ENCODE measurements at regions not wholly inside any gene's neighbourhood (a gene's known extent, or its start where the extent isn't known, plus 50 kb on each side); places are given as distances from the start of the nearest gene placed in this dataset.

- no peak overlapping the region for H3K4me3 ChIP-seq (ENCODE audit: low read length in 3 of 3)
- no peaks in the 10 kb centered on the region for H3K36me3 ChIP-seq (ENCODE audit: control insufficient read depth in 3 of 3, insufficient read depth in 3 of 3, low read length in 3 of 3)
- no peaks in the 10 kb centered on the region for H3K9me3 ChIP-seq (ENCODE audit: control insufficient read depth in 3 of 3, low read length in 3 of 3)
- H3K9ac ChIP-seq (ENCODE audit: low read depth in 1 of 3, low read length in 3 of 3) = no peak overlapping the region
- H3K27ac ChIP-seq (ENCODE audit: low read depth, low read length) = no peak overlapping the region
- no peaks in the 10 kb centered on the region for H3K27me3 ChIP-seq (ENCODE audit: control insufficient read depth in 3 of 3, insufficient read depth in 3 of 3, low read length in 3 of 3)
- no peaks in the 10 kb centered on the region for H3K4me1 ChIP-seq (ENCODE audit: control insufficient read depth in 3 of 3, insufficient read depth in 3 of 3, low read length in 3 of 3)
These were observed 636.3 kb upstream of the ZEB2 start for GRCh38 chr2:145156199-145156598.

- H3K9me3 ChIP-seq (ENCODE audit: control insufficient read depth in 3 of 3, low read length in 3 of 3) = no peaks in the 10 kb centered on the region
- H3K4me1 ChIP-seq (ENCODE audit: control insufficient read depth in 3 of 3, insufficient read depth in 3 of 3, low read length in 3 of 3) = no peaks in the 10 kb centered on the region
- no peak overlapping the region for H3K9ac ChIP-seq (ENCODE audit: low read depth in 1 of 3, low read length in 3 of 3)
- no peaks in the 10 kb centered on the region for H3K27me3 ChIP-seq (ENCODE audit: control insufficient read depth in 3 of 3, insufficient read depth in 3 of 3, low read length in 3 of 3)
- no peak overlapping the region for H3K27ac ChIP-seq (ENCODE audit: low read depth, low read length)
- H3K36me3 ChIP-seq (ENCODE audit: control insufficient read depth in 3 of 3, insufficient read depth in 3 of 3, low read length in 3 of 3) = no peaks in the 10 kb centered on the region
- H3K4me3 ChIP-seq (ENCODE audit: low read length in 3 of 3) = no peak overlapping the region
These were observed 635.3 kb upstream of the ZEB2 start for GRCh38 chr2:145155196-145155595.

DNA sequence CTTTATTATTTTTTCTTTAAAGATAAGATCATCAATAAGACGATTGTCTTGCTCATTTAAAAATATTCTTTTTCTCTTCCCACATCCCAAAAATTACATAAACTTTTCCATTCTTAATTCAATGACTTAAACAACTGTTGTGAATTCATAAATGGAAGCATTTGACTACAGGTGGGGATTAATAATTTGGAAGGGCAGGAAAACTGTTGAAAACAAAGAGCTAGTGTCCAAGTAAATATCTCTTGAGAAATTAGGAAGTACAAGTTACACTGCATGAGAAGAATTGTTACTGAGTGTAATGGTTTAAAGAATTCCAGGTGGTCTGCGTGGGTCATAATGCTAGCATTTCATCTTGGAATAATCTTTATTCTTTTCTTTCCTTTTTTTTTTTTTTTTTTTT is 634.8 kb upstream of the ZEB2 start:
- no peak overlapping the region for H3K27ac ChIP-seq (ENCODE audit: low read depth, low read length)
- H3K9ac ChIP-seq (ENCODE audit: low read depth in 1 of 3, low read length in 3 of 3) = no peak overlapping the region
- H3K27me3 ChIP-seq (ENCODE audit: control insufficient read depth in 3 of 3, insufficient read depth in 3 of 3, low read length in 3 of 3) = no peaks in the 10 kb centered on the region
- H3K9me3 ChIP-seq (ENCODE audit: control insufficient read depth in 3 of 3, low read length in 3 of 3) = no peaks in the 10 kb centered on the region
- H3K36me3 ChIP-seq (ENCODE audit: control insufficient read depth in 3 of 3, insufficient read depth in 3 of 3, low read length in 3 of 3) = no peaks in the 10 kb centered on the region
- no peak overlapping the region for H3K4me3 ChIP-seq (ENCODE audit: low read length in 3 of 3)
- no peaks in the 10 kb centered on the region for H3K4me1 ChIP-seq (ENCODE audit: control insufficient read depth in 3 of 3, insufficient read depth in 3 of 3, low read length in 3 of 3)

- Histone ChIP-seq H3K9ac (ENCODE audit: low read depth in 1 of 3, low read length in 3 of 3) (no peak overlapping the region), H3K4me1 (ENCODE audit: control insufficient read depth in 3 of 3, insufficient read depth in 3 of 3, low read length in 3 of 3) (no peaks in the 10 kb centered on the region)
These were observed 626.8 kb upstream of the ZEB2 start for GRCh38 chr2:145146691-145147090.

DNA sequence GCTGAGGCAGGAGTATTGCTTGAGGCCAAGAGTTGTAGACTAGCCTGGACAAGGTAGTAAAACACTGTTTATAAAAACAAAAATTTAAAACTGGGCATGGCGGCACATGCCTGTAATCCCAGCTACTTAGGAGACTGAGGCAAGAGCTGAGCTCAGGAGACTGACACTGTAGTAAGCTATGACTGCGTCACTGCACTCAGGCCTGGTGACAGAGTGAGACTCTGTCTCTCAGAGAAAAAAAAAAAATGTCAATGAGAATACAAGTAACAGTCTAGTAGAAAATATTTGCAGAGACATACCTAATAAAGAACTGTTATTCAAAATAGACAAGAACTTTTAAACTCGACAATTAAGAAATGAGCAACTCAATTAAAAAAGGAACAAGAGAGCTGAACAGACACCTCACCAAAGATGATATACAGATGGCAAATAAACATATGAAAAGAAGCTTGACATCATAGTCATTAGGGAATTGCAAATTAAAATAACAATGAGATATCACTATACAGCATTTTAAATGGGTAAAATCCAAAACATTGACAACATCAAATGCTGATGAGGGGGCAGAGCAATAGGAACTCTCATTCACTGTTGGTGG is 624.3 kb upstream of the ZEB2 start:
- Histone ChIP-seq H3K9ac (ENCODE audit: low read depth in 1 of 3, low read length in 3 of 3) (no peak overlapping the region), H3K36me3 (ENCODE audit: control insufficient read depth in 3 of 3, insufficient read depth in 3 of 3, low read length in 3 of 3) (no peaks in the 10 kb centered on the region), H3K27ac (ENCODE audit: low read depth, low read length) (no peak overlapping the region), H3K4me1 (ENCODE audit: control insufficient read depth in 3 of 3, insufficient read depth in 3 of 3, low read length in 3 of 3) (no peaks in the 10 kb centered on the region), H3K27me3 (ENCODE audit: control insufficient read depth in 3 of 3, insufficient read depth in 3 of 3, low read length in 3 of 3) (no peaks in the 10 kb centered on the region), H3K9me3 (ENCODE audit: control insufficient read depth in 3 of 3, low read length in 3 of 3) (peaks cover 0 to 3% (median 0%) of the 10 kb centered on the region in 3 donors), H3K4me3 (ENCODE audit: low read length in 3 of 3) (no peak overlapping the region)

More at GRCh38 chr2:145146691-145147090, 626.8 kb upstream of the ZEB2 start:
- H3K27me3 ChIP-seq (ENCODE audit: control insufficient read depth in 3 of 3, insufficient read depth in 3 of 3, low read length in 3 of 3) = no peaks in the 10 kb centered on the region
- no peak overlapping the region for H3K4me3 ChIP-seq (ENCODE audit: low read length in 3 of 3)
- H3K9me3 ChIP-seq (ENCODE audit: control insufficient read depth in 3 of 3, low read length in 3 of 3) = peaks cover 0 to 3% (median 0%) of the 10 kb centered on the region in 3 donors
- no peak overlapping the region for H3K27ac ChIP-seq (ENCODE audit: low read depth, low read length)
- H3K36me3 ChIP-seq (ENCODE audit: control insufficient read depth in 3 of 3, insufficient read depth in 3 of 3, low read length in 3 of 3) = no peaks in the 10 kb centered on the region

DNA sequence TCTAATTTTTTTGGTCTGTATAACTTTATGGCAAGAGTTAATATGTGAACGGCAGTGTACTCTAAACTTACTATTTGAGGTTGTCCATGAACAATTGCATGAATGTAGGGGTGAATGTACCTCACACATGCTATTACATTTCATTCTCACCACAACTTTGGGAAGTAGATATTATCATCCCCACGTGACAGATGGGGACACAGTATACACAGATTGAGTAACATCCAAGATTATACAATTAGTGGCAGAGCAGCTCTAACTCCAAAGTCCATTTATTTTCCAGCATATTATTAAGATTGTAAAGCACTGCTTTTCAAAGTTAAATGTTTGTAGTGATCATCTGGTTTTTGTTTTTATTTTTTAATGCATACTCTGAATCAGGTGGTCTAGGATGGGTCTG is 622.1 kb upstream of the ZEB2 start:
- H3K9ac ChIP-seq (ENCODE audit: low read depth in 1 of 3, low read length in 3 of 3) = no peak overlapping the region
- H3K4me1 ChIP-seq (ENCODE audit: control insufficient read depth in 3 of 3, insufficient read depth in 3 of 3, low read length in 3 of 3) = no peaks in the 10 kb centered on the region

GRCh38 chr2:145140658-145141057 is 620.7 kb upstream of the ZEB2 start:
- Histone ChIP-seq H3K4me1 (ENCODE audit: control insufficient read depth in 3 of 3, insufficient read depth in 3 of 3, low read length in 3 of 3) (no peaks in the 10 kb centered on the region), H3K9me3 (ENCODE audit: control insufficient read depth in 3 of 3, low read length in 3 of 3) (no peaks in the 10 kb centered on the region), H3K9ac (ENCODE audit: low read depth in 1 of 3, low read length in 3 of 3) (no peak overlapping the region), H3K27me3 (ENCODE audit: control insufficient read depth in 3 of 3, insufficient read depth in 3 of 3, low read length in 3 of 3) (no peaks in the 10 kb centered on the region), H3K27ac (ENCODE audit: low read depth, low read length) (no peak overlapping the region), H3K36me3 (ENCODE audit: control insufficient read depth in 3 of 3, insufficient read depth in 3 of 3, low read length in 3 of 3) (no peaks in the 10 kb centered on the region), H3K4me3 (ENCODE audit: low read length in 3 of 3) (no peak overlapping the region)

More for the DNA sequence above, 622.1 kb upstream of the ZEB2 start:
- Histone ChIP-seq H3K4me3 (ENCODE audit: low read length in 3 of 3) (no peak overlapping the region), H3K9me3 (ENCODE audit: control insufficient read depth in 3 of 3, low read length in 3 of 3) (no peaks in the 10 kb centered on the region), H3K36me3 (ENCODE audit: control insufficient read depth in 3 of 3, insufficient read depth in 3 of 3, low read length in 3 of 3) (no peaks in the 10 kb centered on the region), H3K27ac (ENCODE audit: low read depth, low read length) (no peak overlapping the region), H3K27me3 (ENCODE audit: control insufficient read depth in 3 of 3, insufficient read depth in 3 of 3, low read length in 3 of 3) (no peaks in the 10 kb centered on the region)

DNA sequence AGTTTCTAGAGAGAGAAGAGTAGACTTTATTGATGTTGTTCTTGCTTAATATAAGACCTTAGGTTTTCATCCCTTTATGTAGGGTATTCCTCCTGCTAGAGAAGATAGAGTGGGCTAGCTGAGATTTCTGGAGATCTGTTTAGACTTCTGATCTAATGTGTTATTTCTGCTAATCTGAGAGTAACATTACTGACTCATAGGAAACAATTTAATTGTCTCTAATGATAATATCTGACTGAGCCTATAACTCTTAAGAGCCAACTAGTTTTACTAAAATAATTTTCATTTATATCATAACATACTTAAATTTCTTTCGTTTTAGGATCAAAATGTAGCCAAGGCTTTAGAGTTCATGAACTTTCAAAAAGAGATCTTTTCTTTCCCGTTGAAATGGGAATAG is 618.7 kb upstream of the ZEB2 start:
- no peak overlapping the region for H3K27ac ChIP-seq (ENCODE audit: low read depth, low read length)
- no peak overlapping the region for H3K9ac ChIP-seq (ENCODE audit: low read depth in 1 of 3, low read length in 3 of 3)
- no peaks in the 10 kb centered on the region for H3K4me1 ChIP-seq (ENCODE audit: control insufficient read depth in 3 of 3, insufficient read depth in 3 of 3, low read length in 3 of 3)
- H3K4me3 ChIP-seq (ENCODE audit: low read length in 3 of 3) = no peak overlapping the region
- H3K36me3 ChIP-seq (ENCODE audit: control insufficient read depth in 3 of 3, insufficient read depth in 3 of 3, low read length in 3 of 3) = no peaks in the 10 kb centered on the region
- no peaks in the 10 kb centered on the region for H3K9me3 ChIP-seq (ENCODE audit: control insufficient read depth in 3 of 3, low read length in 3 of 3)
- H3K27me3 ChIP-seq (ENCODE audit: control insufficient read depth in 3 of 3, insufficient read depth in 3 of 3, low read length in 3 of 3) = no peaks in the 10 kb centered on the region

GRCh38 chr2:145137901-145138300 is 618.0 kb upstream of the ZEB2 start:
- Histone ChIP-seq H3K27ac (ENCODE audit: low read depth, low read length) (no peak overlapping the region), H3K27me3 (ENCODE audit: control insufficient read depth in 3 of 3, insufficient read depth in 3 of 3, low read length in 3 of 3) (no peaks in the 10 kb centered on the region), H3K4me1 (ENCODE audit: control insufficient read depth in 3 of 3, insufficient read depth in 3 of 3, low read length in 3 of 3) (no peaks in the 10 kb centered on the region), H3K9me3 (ENCODE audit: control insufficient read depth in 3 of 3, low read length in 3 of 3) (no peaks in the 10 kb centered on the region), H3K4me3 (ENCODE audit: low read length in 3 of 3) (no peak overlapping the region), H3K36me3 (ENCODE audit: control insufficient read depth in 3 of 3, insufficient read depth in 3 of 3, low read length in 3 of 3) (no peaks in the 10 kb centered on the region), H3K9ac (ENCODE audit: low read depth in 1 of 3, low read length in 3 of 3) (no peak overlapping the region)

DNA sequence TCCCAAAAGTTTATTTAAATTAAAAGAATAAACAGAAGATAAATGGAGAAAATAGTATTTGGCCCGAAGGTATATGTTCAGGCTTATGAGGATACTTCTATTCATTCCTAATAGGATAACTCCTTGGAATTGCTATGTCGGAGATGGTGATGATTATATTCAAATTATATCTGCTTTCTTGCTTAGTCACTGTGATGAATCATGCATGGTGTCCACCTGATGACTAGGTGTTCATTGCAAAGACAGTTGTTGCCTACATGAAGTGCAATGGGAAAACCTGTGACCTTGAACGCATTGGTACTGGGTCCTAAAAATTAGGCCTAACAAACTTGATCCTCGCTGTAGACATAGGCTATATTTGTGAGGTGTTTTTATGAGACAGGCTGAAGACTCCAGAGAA is 617.3 kb upstream of the ZEB2 start:
- Histone ChIP-seq H3K9ac (ENCODE audit: low read depth in 1 of 3, low read length in 3 of 3) (no peak overlapping the region), H3K4me1 (ENCODE audit: control insufficient read depth in 3 of 3, insufficient read depth in 3 of 3, low read length in 3 of 3) (no peaks in the 10 kb centered on the region), H3K4me3 (ENCODE audit: low read length in 3 of 3) (no peak overlapping the region), H3K27ac (ENCODE audit: low read depth, low read length) (no peak overlapping the region), H3K36me3 (ENCODE audit: control insufficient read depth in 3 of 3, insufficient read depth in 3 of 3, low read length in 3 of 3) (no peaks in the 10 kb centered on the region), H3K27me3 (ENCODE audit: control insufficient read depth in 3 of 3, insufficient read depth in 3 of 3, low read length in 3 of 3) (no peaks in the 10 kb centered on the region), H3K9me3 (ENCODE audit: control insufficient read depth in 3 of 3, low read length in 3 of 3) (no peaks in the 10 kb centered on the region)

GRCh38 chr2:145136702-145137101 is 616.8 kb upstream of the ZEB2 start:
- Histone ChIP-seq H3K4me1 (ENCODE audit: control insufficient read depth in 3 of 3, insufficient read depth in 3 of 3, low read length in 3 of 3) (no peaks in the 10 kb centered on the region), H3K4me3 (ENCODE audit: low read length in 3 of 3) (no peak overlapping the region), H3K9ac (ENCODE audit: low read depth in 1 of 3, low read length in 3 of 3) (no peak overlapping the region), H3K27me3 (ENCODE audit: control insufficient read depth in 3 of 3, insufficient read depth in 3 of 3, low read length in 3 of 3) (no peaks in the 10 kb centered on the region), H3K36me3 (ENCODE audit: control insufficient read depth in 3 of 3, insufficient read depth in 3 of 3, low read length in 3 of 3) (no peaks in the 10 kb centered on the region), H3K27ac (ENCODE audit: low read depth, low read length) (no peak overlapping the region), H3K9me3 (ENCODE audit: control insufficient read depth in 3 of 3, low read length in 3 of 3) (no peaks in the 10 kb centered on the region)

Data from skeletal muscle tissue (tissue), 3 donors.